T-cell (primary cell): ENCODE measurements at regions not wholly inside any gene's neighbourhood (a gene's known extent, or its start where the extent isn't known, plus 50 kb on each side); places are given as distances from the start of the nearest gene placed in this dataset.

Source experiments
- ATAC-seq, 4 experiments: fragments of 200-7000 bp in 3 of 4; fragments of 150-1000 bp in 1 of 4; cut with Tn5 transposase; replicated peaks in 1 of 4; 1 replicate in 3 of 4; 2 replicates in 1 of 4; pipeline ENCODE4 v1.10.0; 2021; ENCODE audit warnings: moderate library complexity in 3 of 4, mild to moderate bottlenecking in 2 of 4, moderate number of reproducible peaks in 1 of 4
- CTCF ChIA-PET, 2 donors: fragments of 300-600 bp; sonication (Branson Sonifier 250); formaldehyde crosslinking; loops; one replicate each; lab custom pipeline; 2022; ENCODE audit warnings: antibody characterized with exemption in 2 of 2; lab: Charles Lee
- POLR2A ChIA-PET, 2 donors: fragments of 300-600 bp; sonication (Branson Sonifier 250); formaldehyde crosslinking; loops; one replicate each; lab custom pipeline; 2022; ENCODE audit warnings: antibody characterized with exemption in 2 of 2; lab: Charles Lee
- DNase-seq, 35 experiments: peaks; one replicate each; pipeline versions ENCODE4 v3.0.0 to v3.0.0-alpha.2; 2013 to 2023
- H3K27ac ChIP-seq: one replicate; pipeline ENCODE4 v1.5.1; 2013; ENCODE audit warnings: low read length
- H3K27me3 ChIP-seq, 2 experiments: replicated peaks in 1 of 2; 1 replicate in 1 of 2; 2 replicates in 1 of 2; pipeline versions ENCODE4 v1.6.1 to v1.7.0; 2013; ENCODE audit warnings: low read length in 1 of 2, mixed read lengths in 1 of 2; ENCODE audit not compliant: control insufficient read depth in 2 of 2, insufficient read depth in 2 of 2; ENCODE audit errors: extremely low read depth in 1 of 2
- H3K36me3 ChIP-seq, 2 donors: 1 replicate in 1 of 2; 2 replicates in 1 of 2; pipeline versions ENCODE4 v1.6.1 to v1.7.0; 2013; ENCODE audit warnings: low read length in 1 of 2; ENCODE audit not compliant: control insufficient read depth in 2 of 2, insufficient read depth in 1 of 2; ENCODE audit errors: extremely low read depth in 1 of 2
- H3K4me1 ChIP-seq, 2 experiments: 1 replicate in 1 of 2; 2 replicates in 1 of 2; pipeline versions ENCODE4 v1.6.1 to v1.7.0; 2013; ENCODE audit warnings: low read length in 2 of 2, mixed read lengths in 1 of 2; ENCODE audit not compliant: insufficient read depth in 2 of 2, control insufficient read depth in 1 of 2; ENCODE audit errors: extremely low read depth in 1 of 2
- H3K4me3 ChIP-seq, 2 donors: 1 replicate in 1 of 2; 2 replicates in 1 of 2; pipeline versions ENCODE4 v1.5.1 to v1.7.0; 2013; ENCODE audit warnings: mild to moderate bottlenecking in 2 of 2, low read length in 1 of 2, moderate library complexity in 1 of 2; ENCODE audit not compliant: control insufficient read depth in 1 of 2; ENCODE audit errors: extremely low read depth in 1 of 2
- H3K9me3 ChIP-seq: 2 replicates; pipeline ENCODE4 v1.7.0; 2013
- H3K27ac Mint-ChIP-seq, 2 donors: one replicate each; pipeline ENCODE4 v1.8.0; 2020 to 2021; ENCODE audit warnings: mild to moderate bottlenecking in 2 of 2, mixed read lengths in 2 of 2
- H3K27me3 Mint-ChIP-seq, 2 donors: one replicate each; pipeline ENCODE4 v1.8.0; 2021 to 2022; ENCODE audit warnings: mixed read lengths in 2 of 2
- H3K36me3 Mint-ChIP-seq: one replicate; pipeline ENCODE4 v1.8.0; 2021; ENCODE audit warnings: mixed read lengths
- H3K4me1 Mint-ChIP-seq, 3 donors: one replicate each; pipeline ENCODE4 v1.8.0; 2020 to 2022; ENCODE audit warnings: mixed read lengths in 3 of 3, mild to moderate bottlenecking in 1 of 3
- H3K4me3 Mint-ChIP-seq, 3 donors: one replicate each; pipeline ENCODE4 v1.8.0; 2020 to 2022; ENCODE audit warnings: mild to moderate bottlenecking in 3 of 3, mixed read lengths in 3 of 3, moderate library complexity in 3 of 3
- H3K9me3 Mint-ChIP-seq, 3 donors: one replicate each; pipeline ENCODE4 v1.8.0; 2020 to 2022; ENCODE audit warnings: mixed read lengths in 3 of 3
- WGBS: methylation state at CpG from one replicate; pipeline ENCODE4 v1.1.5; 2013; ENCODE audit warnings: missing lambda C conversion rate; ENCODE audit not compliant: insufficient coverage; 5-methylcytosine and 5-hydroxymethylcytosine counted together

- Histone ChIP-seq H3K27me3 (no peaks in the 10 kb centered on the region), H3K36me3 (no peaks in the 10 kb centered on the region), H3K9me3 (no peaks in the 10 kb centered on the region), H3K4me3 (no peak overlapping the region), H3K27ac (no peak overlapping the region), H3K4me1 (no peaks in the 10 kb centered on the region)
- 86% methylated on average over 3 of the region's 6 CpGs for WGBS
- CTCF ChIA-PET = no interaction called here
- Mint-ChIP-seq H3K27me3 (no peaks in the 10 kb centered on the region), H3K36me3 (no peaks in the 10 kb centered on the region), H3K9me3 (peaks cover 0 to 3% (median 0%) of the 10 kb centered on the region in 3 donors), H3K4me3 (no peak overlapping the region), H3K4me1 (no peaks in the 10 kb centered on the region), H3K27ac (no peak overlapping the region)
- DNase-seq (no peak), ATAC-seq (no peak)
- POLR2A ChIA-PET = no interaction called here
Measured at GRCh38 chr2:49270091-49270490, 115.8 kb upstream of the FSHR start.

DNA sequence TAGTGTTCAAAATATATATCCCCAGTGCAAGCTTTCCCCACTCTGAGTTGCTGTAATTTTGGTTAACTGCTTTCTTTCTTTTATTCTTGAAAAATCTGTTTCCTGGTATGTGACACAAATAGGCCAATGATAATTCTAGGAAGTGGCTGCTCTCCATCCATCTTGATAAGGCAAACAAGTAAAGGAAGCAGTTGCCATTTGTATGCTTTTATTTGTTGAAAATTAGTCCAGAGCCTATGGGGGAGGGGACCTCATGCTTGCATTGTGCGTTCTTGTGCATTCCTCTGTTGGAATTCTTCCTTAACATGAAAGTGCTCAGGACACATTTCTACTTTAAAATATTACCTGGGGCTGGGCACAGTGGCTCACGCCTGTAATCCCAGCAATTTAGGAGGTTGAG is 111.2 kb upstream of the FSHR start:
- peaks cover 0 to 3% (median 0%) of the 10 kb centered on the region in 3 donors for H3K9me3 Mint-ChIP-seq
- H3K4me3 ChIP-seq = no peak overlapping the region
- no peak overlapping the region for H3K27ac ChIP-seq
- no peak overlapping the region for H3K27ac Mint-ChIP-seq
- H3K4me1 ChIP-seq = no peaks in the 10 kb centered on the region
- no peaks in the 10 kb centered on the region for H3K27me3 ChIP-seq
- H3K36me3 Mint-ChIP-seq = no peaks in the 10 kb centered on the region
- H3K9me3 ChIP-seq = no peaks in the 10 kb centered on the region
- CTCF ChIA-PET = no interaction called here
- ATAC-seq = no peak
- no peak for DNase-seq
- no peaks in the 10 kb centered on the region for H3K4me1 Mint-ChIP-seq
- H3K36me3 ChIP-seq = no peaks in the 10 kb centered on the region
- POLR2A ChIA-PET = no interaction called here
- no CpG with 5 or more reads among the region's 2 CpGs for WGBS
- H3K27me3 Mint-ChIP-seq = no peaks in the 10 kb centered on the region
- H3K4me3 Mint-ChIP-seq = no peak overlapping the region

DNA sequence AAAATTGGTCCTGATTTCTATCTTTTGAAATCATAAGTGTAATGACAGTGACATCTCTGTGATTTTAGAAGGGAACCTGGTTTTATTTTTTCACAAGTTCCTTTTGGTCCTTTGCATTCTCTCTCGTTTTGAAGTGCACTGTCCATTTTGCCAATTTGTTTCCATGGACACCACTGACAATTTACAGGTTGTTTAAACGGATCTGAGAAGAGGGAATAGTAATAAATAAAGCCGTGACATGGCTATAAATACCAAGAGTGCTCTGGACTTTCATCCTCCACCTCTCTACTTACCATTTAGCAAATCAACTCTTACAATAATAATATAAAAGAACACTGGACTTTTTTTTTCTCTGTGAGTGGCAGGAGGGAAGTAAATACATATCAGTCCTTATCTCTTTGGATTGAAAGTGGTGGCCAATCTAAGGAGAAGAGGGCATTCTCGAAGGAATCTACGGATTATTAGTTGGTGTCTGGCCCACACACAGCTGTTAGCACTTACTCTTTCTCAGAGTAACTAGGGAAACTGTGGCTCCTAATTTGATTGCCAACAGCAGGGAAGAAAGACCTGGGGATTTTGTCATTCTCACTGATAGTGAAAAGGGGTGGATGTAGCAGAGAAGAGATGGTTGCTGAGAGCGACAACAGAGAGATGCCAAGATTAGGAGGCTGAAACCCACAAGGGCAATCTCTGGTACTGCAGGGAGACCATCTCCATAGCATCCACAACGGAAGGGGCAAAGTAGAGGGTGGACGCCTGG is 108.7 kb upstream of the FSHR start:
- Mint-ChIP-seq H3K36me3 (no peaks in the 10 kb centered on the region), H3K4me3 (no peak overlapping the region), H3K27me3 (no peaks in the 10 kb centered on the region), H3K9me3 (peaks cover 0 to 3% (median 3%) of the 10 kb centered on the region in 3 donors), H3K4me1 (no peaks in the 10 kb centered on the region), H3K27ac (no peak overlapping the region)
- ATAC-seq = no peak
- H3K9me3 ChIP-seq = no peaks in the 10 kb centered on the region
- POLR2A ChIA-PET = no interaction called here
- H3K4me3 ChIP-seq = no peak overlapping the region
- H3K4me1 ChIP-seq = no peaks in the 10 kb centered on the region
- no peak overlapping the region for H3K27ac ChIP-seq
- no peaks in the 10 kb centered on the region for H3K27me3 ChIP-seq
- 79% methylated on average over 4 of the region's 8 CpGs for WGBS
- CTCF ChIA-PET = no interaction called here
- no peak for DNase-seq
- no peaks in the 10 kb centered on the region for H3K36me3 ChIP-seq

- ATAC-seq (no peak), DNase-seq (no peak)
- Histone ChIP-seq H3K27me3 (no peaks in the 10 kb centered on the region), H3K4me1 (no peaks in the 10 kb centered on the region), H3K9me3 (no peaks in the 10 kb centered on the region), H3K27ac (no peak overlapping the region), H3K36me3 (no peaks in the 10 kb centered on the region), H3K4me3 (no peak overlapping the region)
- WGBS = no CpG with 5 or more reads among the region's 4 CpGs
- H3K36me3 Mint-ChIP-seq = no peaks in the 10 kb centered on the region
- CTCF ChIA-PET = no interaction called here
- no peaks in the 10 kb centered on the region for H3K27me3 Mint-ChIP-seq
- no peaks in the 10 kb centered on the region for H3K4me1 Mint-ChIP-seq
- H3K27ac Mint-ChIP-seq = no peak overlapping the region
- peaks cover 0 to 6% (median 3%) of the 10 kb centered on the region in 3 donors for H3K9me3 Mint-ChIP-seq
- POLR2A ChIA-PET = interaction anchor here (0.6 kb wide), 2 partner anchors 17 to 20 kb away, joined by 3 read pairs; no protein-coding TSS in a partner anchor
- no peak overlapping the region for H3K4me3 Mint-ChIP-seq
Measured at GRCh38 chr2:49261781-49262180, 107.5 kb upstream of the FSHR start.

- Histone ChIP-seq H3K9me3 (no peaks in the 10 kb centered on the region), H3K27me3 (no peaks in the 10 kb centered on the region), H3K4me3 (no peak overlapping the region), H3K4me1 (no peaks in the 10 kb centered on the region), H3K27ac (no peak overlapping the region), H3K36me3 (no peaks in the 10 kb centered on the region)
- Mint-ChIP-seq H3K27ac (no peak overlapping the region), H3K9me3 (peaks cover 0 to 3% (median 3%) of the 10 kb centered on the region in 3 donors), H3K4me3 (no peak overlapping the region), H3K36me3 (no peaks in the 10 kb centered on the region), H3K4me1 (no peaks in the 10 kb centered on the region), H3K27me3 (no peaks in the 10 kb centered on the region)
- DNase-seq (no peak), ATAC-seq (no peak)
- WGBS = no CpG with 5 or more reads among the region's 6 CpGs
- CTCF ChIA-PET = no interaction called here
- POLR2A ChIA-PET = no interaction called here
Measured at GRCh38 chr2:49260979-49261538, 106.7 kb upstream of the FSHR start.

DNA sequence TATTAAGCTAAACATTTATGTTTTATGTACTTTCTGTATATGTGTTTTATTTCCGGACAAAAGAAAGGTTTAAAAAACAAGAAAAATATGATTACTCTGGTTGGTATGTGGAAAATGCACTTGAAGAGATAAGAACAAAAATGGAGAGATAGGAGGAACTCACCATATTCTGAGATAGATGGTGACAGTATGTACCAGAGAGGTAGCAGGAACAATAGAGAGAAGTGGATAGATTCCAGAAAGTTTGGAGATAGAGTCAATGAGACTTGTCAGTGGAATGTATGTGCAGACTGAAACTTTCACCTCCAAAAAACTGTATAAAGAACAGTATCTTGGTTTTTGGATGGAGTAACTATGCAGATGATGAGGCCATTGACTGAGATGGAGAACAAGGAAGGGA is 105.6 kb upstream of the FSHR start:
- WGBS = no CpG with 5 or more reads among the region's 1 CpG
- DNase-seq (no peak), ATAC-seq (no peak)
- Mint-ChIP-seq H3K9me3 (peaks cover 0 to 3% (median 3%) of the 10 kb centered on the region in 3 donors), H3K4me3 (no peak overlapping the region), H3K27me3 (no peaks in the 10 kb centered on the region), H3K4me1 (no peaks in the 10 kb centered on the region), H3K27ac (no peak overlapping the region), H3K36me3 (no peaks in the 10 kb centered on the region)
- no peak overlapping the region for H3K4me3 ChIP-seq
- ChIA-PET CTCF (no interaction called here), POLR2A (no interaction called here)
- H3K27me3 ChIP-seq = no peaks in the 10 kb centered on the region
- H3K27ac ChIP-seq = no peak overlapping the region
- H3K36me3 ChIP-seq = no peaks in the 10 kb centered on the region
- H3K4me1 ChIP-seq = no peaks in the 10 kb centered on the region
- H3K9me3 ChIP-seq = no peaks in the 10 kb centered on the region
